ENCODE measurements at regions not wholly inside any gene's neighbourhood (a gene's known extent, or its start where the extent isn't known, plus 50 kb on each side); places are given as distances from the start of the nearest gene placed in this dataset.

DNA sequence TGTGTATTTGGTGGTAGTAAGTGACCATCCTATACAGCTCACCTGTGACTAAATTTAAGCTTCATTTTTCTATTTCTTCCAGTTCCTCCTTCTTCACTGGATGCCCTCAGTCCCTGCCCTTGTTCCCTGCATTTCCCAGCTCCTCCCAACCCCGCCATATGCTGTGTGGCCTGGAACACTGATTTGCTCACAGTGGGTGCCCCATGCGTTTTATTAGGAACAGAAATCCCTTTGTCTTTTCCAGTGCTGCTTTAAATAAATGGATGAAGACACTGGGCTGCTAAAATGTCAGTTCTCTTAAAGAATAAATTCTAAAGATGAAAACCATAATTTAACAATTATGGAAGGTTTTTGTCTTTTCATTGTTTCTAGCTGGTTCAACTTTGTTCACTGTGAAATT, 477.3 kb downstream of the DCDC2C start:
- ChIA-PET POLR2A (no interaction called here), CTCF (no interaction called here)
- TF ChIP-seq CTCF (IDR thresholded peaks at IDR 0.05; ENCODE audit: insufficient read depth, low read length, missing control alignments): no peak
- no peak for DNase-seq (ENCODE audit: low read depth, low spot score)
- H3K4me3 ChIP-seq (ENCODE audit: low read depth, low read length): no peak overlapping the region

GRCh38 chr2:4181062-4181461, 477.7 kb downstream of the DCDC2C start:
- CTCF ChIA-PET: no interaction called here
- POLR2A ChIA-PET: no interaction called here
- DNase-seq (ENCODE audit: low read depth, low spot score): no peak

DNA sequence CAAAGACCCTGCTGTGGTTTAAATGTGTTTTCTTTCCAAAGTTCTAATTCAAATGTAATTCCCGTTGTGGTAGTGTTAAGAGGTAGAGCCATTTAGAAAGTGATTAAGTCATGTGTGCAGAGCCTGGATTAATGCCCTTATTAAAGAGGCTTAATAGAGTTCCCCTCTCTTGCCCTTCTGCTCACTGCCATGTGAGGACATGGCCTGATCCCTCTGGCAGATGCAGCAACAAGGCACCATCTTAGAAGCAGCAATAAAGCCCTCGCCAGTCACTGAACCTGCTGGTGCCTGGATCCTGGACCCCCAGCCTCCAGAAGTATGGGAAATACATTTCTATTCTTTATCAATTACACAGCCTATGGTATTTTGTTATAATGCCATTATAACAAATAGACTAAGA, 485.2 kb downstream of the DCDC2C start:
- DNase-seq (ENCODE audit: low read depth, low spot score): no peak
- no peak for TF ChIP-seq CTCF (IDR thresholded peaks at IDR 0.05; ENCODE audit: insufficient read depth, low read length, missing control alignments)
- no peak overlapping the region for H3K4me3 ChIP-seq (ENCODE audit: low read depth, low read length)
- POLR2A ChIA-PET: no interaction called here
- CTCF ChIA-PET: no interaction called here

More at GRCh38 chr2:4181062-4181461, 477.7 kb downstream of the DCDC2C start:
- no peak overlapping the region for H3K4me3 ChIP-seq (ENCODE audit: low read depth, low read length)
- no peak for TF ChIP-seq CTCF (IDR thresholded peaks at IDR 0.05; ENCODE audit: insufficient read depth, low read length, missing control alignments)

- ChIA-PET POLR2A (no interaction called here), CTCF (no interaction called here)
- DNase-seq (ENCODE audit: low read depth, low spot score): no peak
These were observed 487.2 kb downstream of the DCDC2C start for GRCh38 chr2:4190548-4190947.

GRCh38 chr2:4192119-4192518, 488.7 kb downstream of the DCDC2C start:
- H3K4me3 ChIP-seq (ENCODE audit: low read depth, low read length): no peak overlapping the region
- no peak for TF ChIP-seq CTCF (IDR thresholded peaks at IDR 0.05; ENCODE audit: insufficient read depth, low read length, missing control alignments)
- DNase-seq (ENCODE audit: low read depth, low spot score): no peak
- CTCF ChIA-PET: no interaction called here
- POLR2A ChIA-PET: no interaction called here

More at GRCh38 chr2:4190548-4190947, 487.2 kb downstream of the DCDC2C start:
- no peak overlapping the region for H3K4me3 ChIP-seq (ENCODE audit: low read depth, low read length)
- no peak for TF ChIP-seq CTCF (IDR thresholded peaks at IDR 0.05; ENCODE audit: insufficient read depth, low read length, missing control alignments)

- CTCF ChIA-PET: no interaction called here
- DNase-seq (ENCODE audit: low read depth, low spot score): no peak
- POLR2A ChIA-PET: no interaction called here
- no peak overlapping the region for H3K4me3 ChIP-seq (ENCODE audit: low read depth, low read length)
- TF ChIP-seq CTCF (IDR thresholded peaks at IDR 0.05; ENCODE audit: insufficient read depth, low read length, missing control alignments): no peak
These were observed 511.2 kb downstream of the DCDC2C start for GRCh38 chr2:4214444-4215205.

Measured in AG04449 (cell line).